Esophagus muscularis mucosa (tissue), 4 donors: ENCODE measurements at regions not wholly inside any gene's neighbourhood (a gene's known extent, or its start where the extent isn't known, plus 50 kb on each side); places are given as distances from the start of the nearest gene placed in this dataset.

Experiments used
- DNase-seq: peaks from one replicate; pipeline ENCODE4 v3.0.0-alpha.2; 2017; ENCODE audit errors: extremely low spot score
- H3K27ac ChIP-seq, 4 donors: fragments of 200-600 bp; sonication (generic); replicated peaks in 1 of 4; 1 replicate in 3 of 4; 2 replicates in 1 of 4; pipeline ENCODE4 v1.5.1; 2016 to 2019; ENCODE audit warnings: mild to moderate bottlenecking in 1 of 4
- H3K27me3 ChIP-seq, 4 donors: fragments of 200-600 bp; sonication (generic); one replicate each; pipeline versions ENCODE4 v1.5.1 to v1.6.0; 2016 to 2019
- H3K36me3 ChIP-seq, 4 donors: fragments of 200-600 bp; sonication (generic); one replicate each; pipeline ENCODE4 v1.5.1; 2016 to 2019
- H3K4me1 ChIP-seq, 4 donors: fragments of 200-600 bp; sonication (generic); one replicate each; pipeline ENCODE4 v1.5.1; 2016 to 2019
- H3K4me3 ChIP-seq, 4 donors: fragments of 200-600 bp; sonication (generic); 1 replicate in 2 of 4; 2 replicates in 2 of 4; pipeline ENCODE4 v1.5.1; 2016 to 2019; ENCODE audit warnings: mild to moderate bottlenecking in 4 of 4, moderate library complexity in 1 of 4
- H3K9me3 ChIP-seq, 4 donors: fragments of 200-600 bp; sonication (generic); 1 replicate in 3 of 4; 2 replicates in 1 of 4; pipeline ENCODE4 v1.5.1; 2016 to 2019
- EP300 ChIP-seq: sonication (generic); formaldehyde crosslinking; IDR thresholded peaks from one replicate; pipeline ENCODE4 v1.6.1; 2017; ENCODE audit warnings: antibody characterized with exemption
- POLR2A ChIP-seq: fragments of 450-650 bp; IDR thresholded peaks from one replicate; pipeline ENCODE4 v1.6.1; 2017; ENCODE audit warnings: antibody characterized with exemption, moderate library complexity, mild to moderate bottlenecking, low read depth
- POLR2AphosphoS5 ChIP-seq, 2 donors: sonication (generic); formaldehyde crosslinking; IDR thresholded peaks; one replicate each; pipeline ENCODE4 v1.6.1; 2017; ENCODE audit warnings: antibody characterized with exemption in 2 of 2
- WGBS: methylation state at CpG from one replicate; pipeline ENCODE4 v1.1.5; 2018; 5-methylcytosine and 5-hydroxymethylcytosine counted together
- intact Hi-C: fragments of 100-400 bp; cut with DNase I; formaldehyde crosslinking; loops from one replicate; pipeline ENCODE4 v1.15.1; 2023
- TF ChIP-seq, protein P1 (sequence below), 3 experiments: fragments of 200-600 bp in 2 of 3; fragments of 450-650 bp in 1 of 3; sonication (generic) in 2 of 3; IDR thresholded peaks; one replicate each; pipeline ENCODE4 v1.5.1; 2017 to 2019; ENCODE audit warnings: antibody characterized with exemption in 3 of 3, mild to moderate bottlenecking in 2 of 3, moderate library complexity in 1 of 3

- H3K27ac ChIP-seq = no peak overlapping the region
- H3K36me3 ChIP-seq = no peaks in the 10 kb centered on the region
- intact Hi-C loops = no loop called here
- no peaks in the 10 kb centered on the region for H3K9me3 ChIP-seq
- TF ChIP-seq EP300 = no peak
- TF ChIP-seq, protein P1, sequence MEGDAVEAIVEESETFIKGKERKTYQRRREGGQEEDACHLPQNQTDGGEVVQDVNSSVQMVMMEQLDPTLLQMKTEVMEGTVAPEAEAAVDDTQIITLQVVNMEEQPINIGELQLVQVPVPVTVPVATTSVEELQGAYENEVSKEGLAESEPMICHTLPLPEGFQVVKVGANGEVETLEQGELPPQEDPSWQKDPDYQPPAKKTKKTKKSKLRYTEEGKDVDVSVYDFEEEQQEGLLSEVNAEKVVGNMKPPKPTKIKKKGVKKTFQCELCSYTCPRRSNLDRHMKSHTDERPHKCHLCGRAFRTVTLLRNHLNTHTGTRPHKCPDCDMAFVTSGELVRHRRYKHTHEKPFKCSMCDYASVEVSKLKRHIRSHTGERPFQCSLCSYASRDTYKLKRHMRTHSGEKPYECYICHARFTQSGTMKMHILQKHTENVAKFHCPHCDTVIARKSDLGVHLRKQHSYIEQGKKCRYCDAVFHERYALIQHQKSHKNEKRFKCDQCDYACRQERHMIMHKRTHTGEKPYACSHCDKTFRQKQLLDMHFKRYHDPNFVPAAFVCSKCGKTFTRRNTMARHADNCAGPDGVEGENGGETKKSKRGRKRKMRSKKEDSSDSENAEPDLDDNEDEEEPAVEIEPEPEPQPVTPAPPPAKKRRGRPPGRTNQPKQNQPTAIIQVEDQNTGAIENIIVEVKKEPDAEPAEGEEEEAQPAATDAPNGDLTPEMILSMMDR (IDR thresholded peaks at IDR 0.05) = no peak
- TF ChIP-seq POLR2AphosphoS5 (IDR thresholded peaks at IDR 0.05) = no peak
- no peak for TF ChIP-seq POLR2A
- H3K4me1 ChIP-seq = no peaks in the 10 kb centered on the region
- WGBS = 91% methylated on average over 1 of the region's 1 CpG
- no peak for DNase-seq
- H3K27me3 ChIP-seq = no peaks in the 10 kb centered on the region
- H3K4me3 ChIP-seq = no peak overlapping the region
Observed at GRCh38 chr4:43512253-43512652, 619.7 kb downstream of the GRXCR1 start.

DNA sequence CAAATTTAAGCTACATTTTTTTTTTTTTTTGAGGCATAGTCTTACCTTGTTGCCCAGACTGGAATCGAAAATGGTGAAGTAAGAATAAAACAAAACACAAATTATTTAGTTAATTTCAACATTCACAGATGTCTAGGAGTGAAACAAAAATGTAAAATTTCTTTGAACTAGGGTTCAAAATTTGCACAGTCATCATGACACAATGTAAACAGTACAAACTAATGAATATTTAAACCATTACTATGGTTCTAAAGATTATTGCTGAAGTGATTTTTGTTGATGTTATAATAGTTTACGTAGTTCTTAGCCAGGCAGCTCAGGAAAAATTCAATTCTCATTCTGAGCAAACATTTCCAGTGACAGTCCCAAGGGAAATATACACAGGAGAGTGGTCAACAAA is 633.1 kb downstream of the GRXCR1 start:
- intact Hi-C loops = no loop called here
- 81% methylated on average over 2 of the region's 2 CpGs for WGBS
- TF ChIP-seq POLR2AphosphoS5 (IDR thresholded peaks at IDR 0.05) = no peak
- TF ChIP-seq, protein P1 (IDR thresholded peaks at IDR 0.05) = no peak
- TF ChIP-seq EP300 = no peak
- TF ChIP-seq POLR2A = no peak

GRCh38 chr4:43547561-43547960 is 655.0 kb downstream of the GRXCR1 start:
- Histone ChIP-seq H3K4me3 (no peak overlapping the region), H3K4me1 (no peaks in the 10 kb centered on the region), H3K27me3 (no peaks in the 10 kb centered on the region), H3K36me3 (no peaks in the 10 kb centered on the region), H3K9me3 (peaks cover 0 to 11% (median 5%) of the 10 kb centered on the region in 4 donors), H3K27ac (no peak overlapping the region)
- intact Hi-C loops = no loop called here
- DNase-seq = no peak
- WGBS = 51% methylated on average over 1 of the region's 1 CpG
- TF ChIP-seq, protein P1 (IDR thresholded peaks at IDR 0.05) = no peak
- TF ChIP-seq POLR2AphosphoS5 (IDR thresholded peaks at IDR 0.05) = no peak
- no peak for TF ChIP-seq POLR2A
- no peak for TF ChIP-seq EP300

More for the DNA sequence above, 633.1 kb downstream of the GRXCR1 start:
- H3K4me1 ChIP-seq = no peaks in the 10 kb centered on the region
- H3K4me3 ChIP-seq = no peak overlapping the region
- DNase-seq = no peak
- H3K9me3 ChIP-seq = no peaks in the 10 kb centered on the region
- no peaks in the 10 kb centered on the region for H3K27me3 ChIP-seq
- H3K27ac ChIP-seq = no peak overlapping the region
- H3K36me3 ChIP-seq = no peaks in the 10 kb centered on the region

DNA sequence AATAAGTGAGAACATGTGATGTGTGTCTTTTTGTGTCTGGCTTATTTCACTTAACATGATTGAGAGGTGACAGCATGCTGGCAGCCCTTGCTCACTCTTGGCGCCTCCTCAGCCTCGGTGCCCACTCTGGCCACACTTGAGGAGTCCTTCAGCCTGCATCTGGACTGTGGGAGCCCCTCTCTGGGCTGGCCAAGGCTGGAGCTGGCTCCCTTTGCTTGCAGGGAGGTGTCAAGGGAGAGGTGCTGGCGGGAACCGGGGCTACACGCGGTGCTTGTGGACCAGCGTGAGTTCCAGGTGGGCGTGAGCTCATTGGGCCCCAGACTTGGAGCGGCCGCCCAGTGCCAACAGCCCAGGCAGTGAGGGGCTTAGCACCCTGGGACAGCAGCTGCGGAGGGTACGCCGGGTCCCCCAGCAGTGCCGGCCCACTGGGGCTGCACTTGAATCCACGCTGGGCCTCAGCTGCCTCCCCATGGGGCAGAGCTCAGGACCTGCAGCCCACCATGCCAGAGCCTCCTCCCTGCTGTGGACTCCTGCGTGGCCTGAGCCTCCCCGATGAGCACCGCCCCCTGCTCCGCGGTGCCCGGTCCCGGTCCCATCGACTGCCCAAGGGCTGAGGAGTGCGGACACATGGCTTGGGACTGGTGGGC is 658.6 kb downstream of the GRXCR1 start:
- no peaks in the 10 kb centered on the region for H3K4me1 ChIP-seq
- WGBS = 92% methylated on average over 4 of the region's 24 CpGs

More for the DNA sequence above, 658.6 kb downstream of the GRXCR1 start:
- TF ChIP-seq POLR2A (no peak), EP300 (no peak), POLR2AphosphoS5 (IDR thresholded peaks at IDR 0.05) (no peak)
- TF ChIP-seq, protein P1 (IDR thresholded peaks at IDR 0.05) = no peak
- H3K27ac ChIP-seq = no peak overlapping the region
- peaks cover 0 to 18% (median 6%) of the 10 kb centered on the region in 4 donors for H3K9me3 ChIP-seq
- DNase-seq = no peak
- intact Hi-C loops = no loop called here
- H3K4me3 ChIP-seq = no peak overlapping the region
- H3K36me3 ChIP-seq = no peaks in the 10 kb centered on the region
- H3K27me3 ChIP-seq = no peaks in the 10 kb centered on the region
